SK-N-SH (cell line): ENCODE measurements at regions not wholly inside any gene's neighbourhood (a gene's known extent, or its start where the extent isn't known, plus 50 kb on each side); places are given as distances from the start of the nearest gene placed in this dataset.

Source experiments
- CTCF ChIA-PET: fragments of 300-600, 350-600 bp; formaldehyde crosslinking; extraction: SDS; loops from one replicate; lab custom pipeline; 2021; lab: Yijun Ruan, JAX
- POLR2A ChIA-PET: fragments of 350-600 bp; sonication (Branson Sonifier 250); formaldehyde crosslinking; extraction: SDS; loops from one replicate; lab custom pipeline; 2020; ENCODE audit warnings: antibody characterized with exemption, inconsistent platforms; lab: Yijun Ruan, JAX
- DNase-seq: peaks from one replicate; pipeline ENCODE4 v3.0.0; 2012
- H2AFZ ChIP-seq: fragments of 200-600 bp; sonication (generic); 2 replicates; pipeline ENCODE4 v1.8.1; 2016; ENCODE audit warnings: antibody characterized with exemption, mild to moderate bottlenecking, low read depth
- H3F3A ChIP-seq: fragments of 200-600 bp; sonication (generic); replicated peaks from 2 replicates; pipeline ENCODE3; 2016; ENCODE audit warnings: antibody characterized with exemption, mild to moderate bottlenecking; ENCODE audit not compliant: insufficient read depth
- H3K27ac ChIP-seq, 2 experiments: fragments of 200-500 bp in 1 of 2; fragments of 200-600 bp in 1 of 2; sonication (Bioruptor generic) in 1 of 2; sonication (generic), shearing (Covaris generic) in 1 of 2; 2 replicates each; pipeline versions ENCODE4 v1.5.1 to v1.6.1; 2014 to 2016; ENCODE audit warnings: low read depth in 2 of 2, inconsistent platforms in 1 of 2, low read length in 1 of 2, mild to moderate bottlenecking in 1 of 2, mixed read lengths in 1 of 2
- H3K27me3 ChIP-seq: fragments of 200-600 bp; sonication (generic), shearing (Covaris generic); 2 replicates; pipeline ENCODE4 v1.6.1; 2016; ENCODE audit warnings: mixed run types; ENCODE audit not compliant: insufficient read depth
- H3K36me3 ChIP-seq, 2 experiments: fragments of 200-500 bp in 1 of 2; fragments of 200-600 bp in 1 of 2; sonication (Bioruptor generic) in 1 of 2; sonication (generic) in 1 of 2; replicated peaks in 1 of 2; 2 replicates each; pipeline versions ENCODE3 to v1.5.1; 2014 to 2016; ENCODE audit warnings: low read length in 1 of 2, mild to moderate bottlenecking in 1 of 2; ENCODE audit not compliant: insufficient read depth in 2 of 2, control insufficient read depth in 1 of 2
- H3K4me1 ChIP-seq, 2 experiments: fragments of 200-500 bp in 1 of 2; fragments of 200-600 bp in 1 of 2; sonication (Bioruptor generic) in 1 of 2; sonication (generic), shearing (Covaris generic) in 1 of 2; 2 replicates each; pipeline versions ENCODE4 v1.5.1 to v1.6.1; 2014 to 2016; ENCODE audit warnings: low read depth in 1 of 2, low read length in 1 of 2, mixed run types in 1 of 2; ENCODE audit not compliant: insufficient read depth in 2 of 2, control insufficient read depth in 1 of 2
- H3K4me2 ChIP-seq: fragments of 200-600 bp; sonication (generic), shearing (Covaris generic); 2 replicates; pipeline ENCODE4 v1.6.1; 2017; ENCODE audit warnings: mixed run types
- H3K4me3 ChIP-seq, 2 experiments: fragments of 200-500 bp in 1 of 2; fragments of 200-600 bp in 1 of 2; sonication (Bioruptor generic) in 1 of 2; sonication (generic), shearing (Covaris generic) in 1 of 2; 2 replicates each; pipeline versions ENCODE4 v1.5.1 to v1.8.1; 2014 to 2016; ENCODE audit warnings: low read depth in 2 of 2, inconsistent platforms in 1 of 2, low read length in 1 of 2, mild to moderate bottlenecking in 1 of 2, mixed read lengths in 1 of 2, moderate library complexity in 1 of 2
- H3K79me2 ChIP-seq: fragments of 200-600 bp; sonication (generic); 2 replicates; pipeline ENCODE4 v1.8.1; 2017; ENCODE audit warnings: mild to moderate bottlenecking; ENCODE audit not compliant: insufficient read depth
- H3K9ac ChIP-seq: fragments of 200-600 bp; sonication (generic); 2 replicates; pipeline ENCODE4 v1.6.1; 2017; ENCODE audit warnings: mixed run types
- H3K9me2 ChIP-seq: fragments of 200-600 bp; sonication (generic); 2 replicates; pipeline ENCODE4 v1.6.1; 2017; ENCODE audit warnings: mixed run types
- H3K9me3 ChIP-seq: fragments of 200-600 bp; sonication (generic); 2 replicates; pipeline ENCODE4 v1.6.1; 2017; ENCODE audit warnings: mixed run types, mild to moderate bottlenecking, moderate library complexity
- H4K20me1 ChIP-seq: fragments of 200-600 bp; sonication (generic); 2 replicates; pipeline ENCODE4 v1.6.1; 2017; ENCODE audit warnings: mild to moderate bottlenecking, mixed run types; ENCODE audit not compliant: insufficient read depth
- CTCF ChIP-seq: fragments of 200-600 bp; sonication (generic); IDR thresholded peaks from 2 replicates; pipeline ENCODE4 v1.6.1; 2017; ENCODE audit warnings: antibody characterized with exemption, mild to moderate bottlenecking, moderate library complexity
- ELF1 ChIP-seq: IDR thresholded peaks from 2 replicates; pipeline ENCODE4 v1.4.0; 2012
- EP300 ChIP-seq, 2 experiments: IDR thresholded peaks; 2 replicates each; pipeline versions ENCODE4 v1.4.0 to v1.6.1; 2012; ENCODE audit warnings: borderline replicate concordance in 1 of 2, low read depth in 1 of 2, low read length in 1 of 2
- EZH2phosphoT487 ChIP-seq: fragments of 200-600 bp; sonication (generic); IDR thresholded peaks from 2 replicates; pipeline ENCODE4 v1.6.1; 2017; ENCODE audit warnings: low read depth, mixed run types, mild to moderate bottlenecking, antibody characterized with exemption, moderate library complexity, borderline replicate concordance
- FOSL2 ChIP-seq: IDR thresholded peaks from 2 replicates; pipeline ENCODE4 v1.4.0; 2012; ENCODE audit warnings: low read depth, mild to moderate bottlenecking, moderate library complexity, borderline replicate concordance
- FOXJ3 ChIP-seq: sonication (generic); formaldehyde crosslinking; IDR thresholded peaks from 2 replicates; pipeline ENCODE4 v1.5.1; 2020; ENCODE audit warnings: mild to moderate bottlenecking, missing genetic modification reagents
- GATA2 ChIP-seq: sonication (generic); formaldehyde crosslinking; IDR thresholded peaks from 2 replicates; pipeline ENCODE4 v1.5.0; 2020; ENCODE audit warnings: mild to moderate bottlenecking, missing genetic modification reagents
- IRF3 ChIP-seq: fragments of 150-350 bp; IDR thresholded peaks from 2 replicates; pipeline ENCODE4 v1.6.1; 2016; ENCODE audit warnings: mild to moderate bottlenecking, low read depth, low read length
- MAX ChIP-seq: IDR thresholded peaks from 2 replicates; pipeline ENCODE4 v1.4.0; 2012; ENCODE audit warnings: low read depth
- NFIC ChIP-seq: IDR thresholded peaks from 2 replicates; pipeline ENCODE4 v1.4.0; 2012; ENCODE audit warnings: borderline replicate concordance
- RAD21 ChIP-seq: IDR thresholded peaks from 2 replicates; pipeline ENCODE4 v1.6.1; 2012; ENCODE audit warnings: mild to moderate bottlenecking, low read length
- RCOR1 ChIP-seq: fragments of 150-350 bp; IDR thresholded peaks from 2 replicates; pipeline ENCODE4 v1.6.1; 2017; ENCODE audit warnings: antibody characterized with exemption, low read length
- RFX5 ChIP-seq: IDR thresholded peaks from 2 replicates; pipeline ENCODE4 v1.6.1; 2012; ENCODE audit warnings: mild to moderate bottlenecking, improper control_type of control experiment, low read length
- TCF12 ChIP-seq: IDR thresholded peaks from 2 replicates; pipeline ENCODE4 v1.4.0; 2012
- TEAD4 ChIP-seq: IDR thresholded peaks from 2 replicates; pipeline ENCODE4 v1.4.0; 2012; ENCODE audit warnings: mild to moderate bottlenecking, borderline replicate concordance; ENCODE audit not compliant: insufficient read depth
- USF1 ChIP-seq: IDR thresholded peaks from 2 replicates; pipeline ENCODE4 v1.4.0; 2012; ENCODE audit warnings: low read depth, borderline replicate concordance
- USF2 ChIP-seq: fragments of 150-350 bp; IDR thresholded peaks from 2 replicates; pipeline ENCODE4 v1.6.1; 2017; ENCODE audit warnings: antibody characterized with exemption, low read length, low read depth, borderline replicate concordance
- ZBTB33 ChIP-seq: IDR thresholded peaks from 2 replicates; pipeline ENCODE4 v1.4.0; 2012; ENCODE audit warnings: low read depth, borderline replicate concordance
- WGBS: methylation state at CpG from one replicate; pipeline ENCODE4 v1.1.6; 2017; ENCODE audit warnings: low lambda C conversion rate; 5-methylcytosine and 5-hydroxymethylcytosine counted together

GRCh38 chr1:103367186-103367585 is 158.3 kb upstream of the RNPC3 start:
- no peaks in the 10 kb centered on the region for H3K79me2 ChIP-seq
- no peaks in the 10 kb centered on the region for H3K27me3 ChIP-seq
- no peaks in the 10 kb centered on the region for H3F3A ChIP-seq
- DNase-seq = no peak
- ChIA-PET POLR2A (no interaction called here), CTCF (no interaction called here)
- no peak overlapping the region for H3K4me3 ChIP-seq
- 53% methylated on average over 4 of the region's 4 CpGs for WGBS
- H3K9me2 ChIP-seq = no peaks in the 10 kb centered on the region
- H3K4me1 ChIP-seq = no peaks in the 10 kb centered on the region
- no peaks in the 10 kb centered on the region for H4K20me1 ChIP-seq
- H3K27ac ChIP-seq = no peak overlapping the region
- TF ChIP-seq GATA2 (CRISPR knock-in tag) (no peak), IRF3 (no peak), MAX (no peak), USF2 (no peak), FOXJ3 (CRISPR knock-in tag) (no peak), TEAD4 (no peak), RCOR1 (no peak)
- no peak overlapping the region for H3K9ac ChIP-seq
- no peak overlapping the region for H2AFZ ChIP-seq
- no peaks in the 10 kb centered on the region for H3K9me3 ChIP-seq
- no peaks in the 10 kb centered on the region for H3K36me3 ChIP-seq
- no peak overlapping the region for H3K4me2 ChIP-seq

GRCh38 chr1:103365860-103366569 is 159.5 kb upstream of the RNPC3 start:
- Histone ChIP-seq H3K27ac (no peak overlapping the region), H3K4me1 (no peaks in the 10 kb centered on the region), H3K4me2 (no peak overlapping the region), H3K27me3 (no peaks in the 10 kb centered on the region), H3K9me3 (no peaks in the 10 kb centered on the region), H4K20me1 (no peaks in the 10 kb centered on the region), H3K36me3 (no peaks in the 10 kb centered on the region), H3K4me3 (no peak overlapping the region), H3F3A (no peaks in the 10 kb centered on the region), H3K9me2 (no peaks in the 10 kb centered on the region), H2AFZ (no peak overlapping the region), H3K79me2 (no peaks in the 10 kb centered on the region), H3K9ac (no peak overlapping the region)
- CTCF ChIA-PET = no interaction called here
- no peak for DNase-seq
- WGBS = 77% methylated on average over 5 of the region's 5 CpGs
- POLR2A ChIA-PET = no interaction called here
- TF ChIP-seq RAD21 (no peak), IRF3 (no peak), RFX5 (no peak), TCF12 (no peak), CTCF (no peak), EZH2phosphoT487 (no peak), RCOR1 (no peak), NFIC (no peak), ELF1 (no peak), FOSL2 (no peak), USF1 (no peak), EP300 (IDR thresholded peaks at IDR 0.05; ENCODE audit: borderline replicate concordance in 1 of 2, low read depth in 1 of 2, low read length in 1 of 2) (no peak), MAX (no peak), ZBTB33 (no peak)
